ENCODE measurements at regions not wholly inside any gene's neighbourhood (a gene's known extent, or its start where the extent isn't known, plus 50 kb on each side); places are given as distances from the start of the nearest gene placed in this dataset.

GRCh38 chr6:14658030-14658429 is 540.5 kb downstream of the CD83 start:
- no peak for DNase-seq (ENCODE audit: low read depth in 1 of 2, low spot score in 1 of 2)

DNA sequence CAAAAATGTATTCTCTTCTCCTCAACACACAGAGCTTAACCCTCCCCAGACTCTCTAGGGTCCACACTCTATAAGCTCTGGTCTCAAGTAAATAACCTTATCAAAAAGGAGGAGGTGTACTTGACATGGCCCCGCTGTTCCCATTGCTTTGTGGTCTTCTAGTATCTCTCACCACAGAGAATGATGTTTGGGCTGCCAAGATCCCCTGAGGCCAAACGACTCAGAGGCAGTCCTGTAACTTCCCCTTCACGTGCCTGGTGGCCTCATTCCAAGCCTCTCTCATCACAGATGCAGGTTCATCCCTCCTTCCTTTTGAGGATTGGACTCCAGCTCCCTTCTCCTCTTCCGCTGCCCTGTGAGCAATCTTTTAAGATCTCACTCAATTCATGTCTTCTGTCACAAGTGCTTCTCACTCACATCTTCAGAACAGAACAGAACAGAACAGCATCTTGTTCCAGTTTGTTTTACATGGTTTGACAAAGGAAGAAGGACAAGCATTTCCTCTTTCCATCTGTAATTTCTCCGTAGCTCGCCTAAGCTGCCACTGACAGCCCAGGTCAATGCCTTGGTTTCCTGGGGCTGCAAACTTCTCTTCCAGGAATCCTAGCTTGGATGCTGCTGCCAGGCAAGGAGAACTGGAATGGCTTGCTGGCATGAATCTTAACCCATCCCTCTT is 541.5 kb downstream of the CD83 start:
- DNase-seq (ENCODE audit: low read depth in 1 of 2, low spot score in 1 of 2): no peak

- no peak for DNase-seq (ENCODE audit: low read depth in 1 of 2, low spot score in 1 of 2)
Observed at GRCh38 chr6:14659841-14660240, 542.3 kb downstream of the CD83 start.

GRCh38 chr6:14660806-14661579 is 543.4 kb downstream of the CD83 start:
- peak; percentile 4 to 9 for DNase-seq (ENCODE audit: low read depth in 1 of 2, low spot score in 1 of 2)

- DNase-seq (ENCODE audit: low read depth in 1 of 2, low spot score in 1 of 2): no peak
Observed at GRCh38 chr6:14661691-14662090, 544.1 kb downstream of the CD83 start.

DNA sequence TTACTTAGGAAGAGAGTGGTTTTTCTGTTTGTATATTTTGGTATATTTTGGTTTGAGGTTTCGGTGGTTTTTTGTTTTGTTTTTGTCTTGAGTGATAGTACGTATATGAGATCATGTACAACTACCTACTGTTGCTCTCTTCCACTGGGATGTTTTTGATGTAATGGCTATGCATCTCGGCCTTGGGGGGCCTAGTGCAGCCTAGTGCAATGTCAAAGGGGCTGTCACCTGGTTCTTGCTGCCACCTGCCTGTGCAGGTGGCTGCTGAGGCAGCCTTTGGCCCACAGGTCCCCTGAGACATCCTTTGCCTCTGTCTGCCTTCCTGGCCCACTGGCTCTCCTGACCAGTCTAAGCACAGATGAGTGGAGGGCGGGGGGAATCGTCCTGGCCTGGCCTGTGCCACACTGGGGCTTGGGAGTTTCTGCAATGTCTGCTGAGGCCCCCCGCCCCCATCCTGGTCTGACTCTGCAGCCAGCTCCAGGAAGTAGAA is 546.6 kb downstream of the CD83 start:
- DNase-seq (ENCODE audit: low read depth in 1 of 2, low spot score in 1 of 2): no peak

- DNase-seq (ENCODE audit: low read depth in 1 of 2, low spot score in 1 of 2): no peak
Observed at GRCh38 chr6:14664621-14665315, 547.2 kb downstream of the CD83 start.

DNA sequence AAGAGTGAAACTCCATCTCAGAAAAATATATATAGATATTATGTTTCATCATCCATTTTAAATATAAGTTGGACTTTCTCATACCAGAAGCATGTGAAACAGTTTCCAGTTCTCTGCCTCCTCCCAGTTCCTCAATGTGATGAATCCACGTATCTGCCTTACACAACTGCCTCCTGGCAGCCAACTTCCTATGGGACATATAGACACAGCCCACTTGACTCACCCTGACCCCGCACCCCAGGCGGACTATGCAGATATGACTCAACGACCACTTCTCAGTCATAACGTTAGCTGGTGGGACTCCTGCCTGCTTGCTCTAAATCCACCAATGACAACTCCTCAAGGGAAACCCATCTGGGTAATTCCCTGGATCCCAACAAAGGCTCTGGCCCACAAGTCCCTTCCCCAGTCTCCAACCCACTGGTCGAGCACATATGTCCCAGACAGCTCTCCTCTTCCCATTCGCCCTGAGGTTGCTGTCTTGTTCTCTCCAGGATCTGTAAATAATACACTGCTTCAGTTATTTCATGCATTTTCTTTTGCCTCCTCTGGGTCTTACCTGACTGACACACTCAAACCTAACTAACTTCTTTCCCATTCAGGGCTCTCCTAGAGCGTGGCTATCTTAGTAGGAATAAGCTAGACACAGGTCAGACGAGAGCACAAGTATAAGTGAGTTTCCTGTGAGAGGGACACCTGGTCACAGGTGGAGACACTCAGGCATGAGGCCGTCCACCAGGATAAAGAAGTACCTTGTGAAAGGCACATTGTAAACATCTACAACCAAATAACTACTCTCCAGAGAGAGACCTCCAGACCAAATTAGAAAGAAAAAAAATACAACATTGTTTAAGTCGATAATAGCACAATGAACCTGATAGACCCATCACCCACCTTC is 548.5 kb downstream of the CD83 start:
- DNase-seq (ENCODE audit: low read depth in 1 of 2, low spot score in 1 of 2): no peak

DNA sequence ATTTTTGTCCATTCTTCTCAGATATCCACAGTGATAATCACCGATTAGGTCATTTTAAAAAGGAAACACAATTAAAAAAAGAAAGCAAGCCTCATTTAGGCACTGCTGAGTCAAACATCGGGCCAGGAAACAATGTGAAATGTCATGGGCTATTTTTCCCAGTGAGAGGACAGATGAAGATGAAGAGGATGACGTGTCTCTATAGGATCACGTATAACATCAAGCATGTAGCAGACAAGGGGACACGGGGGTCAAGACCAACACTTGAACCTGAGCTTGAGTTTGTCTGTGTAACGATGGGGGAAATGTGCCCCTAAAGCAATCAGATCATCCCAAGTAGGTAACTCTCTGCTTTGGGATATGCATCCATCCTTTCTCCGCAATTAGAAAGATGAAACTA is 553.2 kb downstream of the CD83 start:
- no peak for DNase-seq (ENCODE audit: low read depth in 1 of 2, low spot score in 1 of 2)

DNA sequence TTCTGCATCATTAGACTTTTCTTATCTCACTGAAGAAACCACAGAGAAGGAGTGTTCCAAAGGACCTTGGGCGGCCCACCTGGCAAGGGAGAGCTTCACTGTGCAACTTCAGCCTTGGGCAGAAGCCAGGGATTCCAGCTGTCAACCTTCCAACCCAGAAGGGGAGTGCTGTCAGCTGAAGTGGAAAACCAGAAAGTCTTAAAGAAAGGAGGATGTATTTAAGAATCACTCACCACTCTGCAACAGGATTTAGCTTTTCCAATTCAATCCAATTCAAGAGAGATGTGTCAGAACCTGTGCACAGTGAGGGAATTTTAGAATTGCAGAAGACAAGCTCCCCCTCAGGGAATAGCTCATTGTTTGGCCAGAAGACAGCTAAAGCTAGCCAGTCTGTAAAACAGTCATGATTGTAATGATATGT is 553.7 kb downstream of the CD83 start:
- DNase-seq (ENCODE audit: low read depth in 1 of 2, low spot score in 1 of 2): no peak

DNA sequence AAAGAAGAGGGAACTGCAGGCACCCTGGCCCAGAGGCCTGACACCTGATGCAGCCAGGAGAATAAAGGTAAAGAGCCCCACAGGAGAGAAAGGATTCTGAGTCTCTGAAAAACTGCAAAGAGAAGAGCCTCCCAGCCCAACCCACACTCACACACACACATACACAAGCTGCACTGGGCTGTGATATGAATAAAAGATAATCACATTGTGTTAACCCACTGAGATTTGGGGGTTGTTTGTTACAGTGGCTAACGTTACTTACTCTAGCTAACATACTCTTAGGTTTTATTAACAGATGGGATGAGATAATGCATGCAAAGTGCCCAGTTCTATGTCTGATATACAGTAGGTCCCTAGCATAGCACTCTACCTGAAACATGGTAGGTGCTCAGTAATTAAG is 554.4 kb downstream of the CD83 start:
- no peak for DNase-seq (ENCODE audit: low read depth in 1 of 2, low spot score in 1 of 2)

DNA sequence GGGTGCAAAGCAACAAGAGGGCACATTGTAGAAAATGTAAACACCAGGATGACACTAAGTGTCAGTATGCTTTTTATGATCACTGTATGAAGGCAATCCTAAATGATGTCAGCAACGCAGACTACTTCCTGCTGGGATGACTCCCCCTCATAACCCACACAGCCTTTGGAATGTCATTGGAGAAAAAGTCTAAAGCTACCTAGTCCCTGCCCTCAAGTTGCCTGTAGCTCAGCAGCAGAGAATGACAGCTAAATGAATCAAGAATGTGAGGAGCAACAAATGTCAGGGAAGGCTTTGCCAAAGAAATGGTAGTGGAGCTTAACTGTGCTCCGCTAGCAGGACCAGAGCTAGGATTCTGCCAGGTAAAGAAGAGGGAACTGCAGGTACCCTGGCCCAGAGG is 555.6 kb downstream of the CD83 start:
- DNase-seq (ENCODE audit: low read depth in 1 of 2, low spot score in 1 of 2): no peak

GRCh38 chr6:14674458-14674857 is 556.9 kb downstream of the CD83 start:
- DNase-seq (ENCODE audit: low read depth in 1 of 2, low spot score in 1 of 2): no peak

GRCh38 chr6:14674867-14675648 is 557.5 kb downstream of the CD83 start:
- no peak for DNase-seq (ENCODE audit: low read depth in 1 of 2, low spot score in 1 of 2)

DNA sequence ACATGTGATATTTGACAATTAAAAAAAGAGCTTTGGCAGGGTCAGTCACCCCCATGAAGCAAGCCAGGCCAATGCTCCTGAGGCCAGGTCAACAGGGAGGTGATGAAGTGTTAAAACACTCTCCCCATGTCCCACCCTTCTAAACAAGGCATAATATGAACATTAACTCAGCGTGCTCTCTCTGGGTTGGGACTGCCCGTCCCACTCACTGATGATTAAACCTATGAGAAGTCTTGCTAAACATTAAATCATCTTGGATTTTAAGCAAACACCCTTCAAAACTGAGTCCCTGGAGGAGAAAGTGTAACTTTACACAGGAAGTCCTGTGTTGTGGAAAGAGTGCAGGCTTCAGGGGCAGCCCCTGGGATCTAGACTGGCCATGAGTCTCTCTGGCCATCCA is 558.5 kb downstream of the CD83 start:
- DNase-seq (ENCODE audit: low read depth in 1 of 2, low spot score in 1 of 2): no peak

DNA sequence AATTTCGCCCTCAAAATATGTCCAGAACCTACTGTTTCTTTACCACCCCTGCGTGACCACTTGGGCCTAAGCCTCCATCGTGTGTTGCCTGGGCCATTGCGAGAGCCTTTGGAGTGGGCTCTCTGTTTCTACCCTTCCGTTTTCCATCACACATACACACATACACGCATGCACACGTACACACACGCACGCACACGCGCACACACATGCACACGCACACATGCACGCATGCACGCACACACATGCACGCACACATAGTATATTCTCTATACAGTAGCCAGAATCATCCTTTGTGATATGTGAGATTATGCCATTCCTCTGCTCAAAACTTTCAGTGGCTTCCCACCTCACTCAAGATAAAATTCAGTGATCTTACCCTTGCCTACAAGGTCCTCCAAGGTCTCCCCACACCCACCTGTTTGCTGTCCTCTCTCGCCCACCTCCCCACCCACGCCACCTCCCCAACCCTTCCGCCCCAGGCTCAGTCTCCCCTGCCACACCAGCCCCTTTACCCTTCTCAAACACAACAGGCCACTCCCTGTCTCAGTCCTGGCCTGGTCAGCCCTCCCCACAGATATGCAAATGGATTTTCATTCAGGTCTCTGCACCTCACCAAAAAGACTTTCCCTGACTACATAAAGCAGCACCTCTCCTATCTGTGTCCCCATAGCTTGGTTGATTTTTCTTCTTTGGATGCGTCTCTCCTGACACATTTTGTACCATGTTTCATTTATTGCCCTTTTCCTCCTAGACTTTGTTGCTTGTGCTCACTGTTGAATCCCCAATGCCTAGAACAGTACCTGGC is 559.6 kb downstream of the CD83 start:
- DNase-seq (ENCODE audit: low read depth in 1 of 2, low spot score in 1 of 2): no peak

- DNase-seq (ENCODE audit: low read depth in 1 of 2, low spot score in 1 of 2): no peak
Observed at GRCh38 chr6:14681699-14682487, 564.0 kb upstream of the JARID2 start.

DNA sequence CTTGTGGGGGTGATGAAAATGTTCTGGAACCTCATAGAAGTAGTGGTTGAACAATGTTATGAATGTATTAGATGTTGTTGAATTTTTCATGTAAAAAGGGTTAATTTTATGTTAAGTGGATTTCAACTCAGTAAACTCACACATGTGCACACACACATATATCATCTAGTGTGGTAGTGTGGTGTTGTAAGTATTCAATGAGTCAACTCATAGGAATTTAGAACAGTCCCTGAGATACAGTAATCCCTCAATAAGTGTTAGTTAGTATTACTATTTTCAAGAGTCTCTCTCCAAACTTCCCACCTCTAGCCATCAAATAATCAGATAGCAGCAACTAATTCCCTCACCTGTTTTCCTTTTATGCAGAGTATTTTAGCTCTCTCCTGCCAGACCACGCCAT is 563.1 kb upstream of the JARID2 start:
- DNase-seq (ENCODE audit: low read depth in 1 of 2, low spot score in 1 of 2): no peak

- DNase-seq (ENCODE audit: low read depth in 1 of 2, low spot score in 1 of 2): no peak
Observed at GRCh38 chr6:14689639-14690038, 556.2 kb upstream of the JARID2 start.

Data from stimulated activated CD4-positive, alpha-beta T cell treated with anti-CD3 and anti-CD28 coated beads, Interleukin-15, amount 100 ng/mL, for 1 hour (primary cell).